IPS-NIHi7 (cell line): ENCODE measurements at regions not wholly inside any gene's neighbourhood (a gene's known extent, or its start where the extent isn't known, plus 50 kb on each side); places are given as distances from the start of the nearest gene placed in this dataset.

ENCODE experiments used
- DNase-seq: peaks from one replicate; pipeline ENCODE4 v3.0.0; 2012; ENCODE audit warnings: mixed read lengths; ENCODE audit errors: extremely low spot score

GRCh38 chr18:56380685-56381084 is 257.7 kb downstream of the TXNL1 start:
- DNase-seq: no peak

- no peak for DNase-seq
Measured at GRCh38 chr18:56379256-56379655, 259.1 kb downstream of the TXNL1 start.

GRCh38 chr18:56377231-56377630 is 261.2 kb downstream of the TXNL1 start:
- DNase-seq: no peak

- DNase-seq: no peak
Measured at GRCh38 chr18:56374007-56374655, 264.3 kb downstream of the TXNL1 start.

- no peak for DNase-seq
Measured at GRCh38 chr18:56373601-56374000, 264.8 kb downstream of the TXNL1 start.

- no peak for DNase-seq
Measured at GRCh38 chr18:56368066-56368465, 270.3 kb downstream of the TXNL1 start.

GRCh38 chr18:56358608-56359280 is 279.6 kb downstream of the TXNL1 start:
- DNase-seq: peak; percentile 14

- no peak for DNase-seq
Measured at GRCh38 chr18:56353663-56354260, 284.6 kb downstream of the TXNL1 start.

GRCh38 chr18:56351911-56352500 is 286.4 kb downstream of the TXNL1 start:
- peak; percentile 22 for DNase-seq

GRCh38 chr18:56337507-56337906 is 300.9 kb downstream of the TXNL1 start:
- no peak for DNase-seq

GRCh38 chr18:56333839-56334238 is 304.6 kb downstream of the TXNL1 start:
- DNase-seq: no peak

- DNase-seq: no peak
Measured at GRCh38 chr18:56333146-56333545, 305.2 kb downstream of the TXNL1 start.

GRCh38 chr18:56332371-56332770 is 306.0 kb downstream of the TXNL1 start:
- DNase-seq: no peak

GRCh38 chr18:56330366-56331110 is 307.9 kb downstream of the TXNL1 start:
- DNase-seq: no peak

- DNase-seq: no peak
Measured at GRCh38 chr18:56329536-56329935, 308.9 kb downstream of the TXNL1 start.

GRCh38 chr18:56327191-56327885 is 311.1 kb downstream of the TXNL1 start:
- no peak for DNase-seq

GRCh38 chr18:56326336-56327072 is 311.9 kb downstream of the TXNL1 start:
- DNase-seq: no peak

- no peak for DNase-seq
Measured at GRCh38 chr18:56323673-56324072, 314.7 kb downstream of the TXNL1 start.

- DNase-seq: no peak
Measured at GRCh38 chr18:56322406-56322805, 316.0 kb downstream of the TXNL1 start.

- no peak for DNase-seq
Measured at GRCh38 chr18:56321470-56321869, 316.9 kb downstream of the TXNL1 start.

GRCh38 chr18:56319953-56320352 is 318.4 kb downstream of the TXNL1 start:
- no peak for DNase-seq
